ENCODE measurements at regions not wholly inside any gene's neighbourhood (a gene's known extent, or its start where the extent isn't known, plus 50 kb on each side); places are given as distances from the start of the nearest gene placed in this dataset.

GRCh38 chr11:115663790-115664189 lies 159.6 kb upstream of the CADM1 start:
- no peak overlapping the region for H3K27ac ChIP-seq (ENCODE audit: low read length)
- H3K36me3 ChIP-seq (ENCODE audit: control insufficient read depth, insufficient read depth, low read length) = no peaks in the 10 kb centered on the region
- WGBS (ENCODE audit: insufficient coverage, low lambda C conversion rate) = 100% methylated on average over 1 of the region's 6 CpGs
- peaks cover 37% of the 10 kb centered on the region for H3K27me3 ChIP-seq (ENCODE audit: control insufficient read depth, insufficient read depth, low read length)
- no peaks in the 10 kb centered on the region for H3K9me3 ChIP-seq (ENCODE audit: control insufficient read depth, low read depth, low read length)
- H3K4me1 ChIP-seq (ENCODE audit: control insufficient read depth, insufficient read depth, low read length) = no peaks in the 10 kb centered on the region
- no peak for DNase-seq
- H3K4me3 ChIP-seq (ENCODE audit: low read length) = no peak overlapping the region

GRCh38 chr11:115660030-115660805 lies 156.0 kb upstream of the CADM1 start:
- Histone ChIP-seq H3K4me3 (ENCODE audit: low read length) (no peak overlapping the region), H3K27ac (ENCODE audit: low read length) (no peak overlapping the region), H3K9me3 (ENCODE audit: control insufficient read depth, low read depth, low read length) (no peaks in the 10 kb centered on the region), H3K4me1 (ENCODE audit: control insufficient read depth, insufficient read depth, low read length) (no peaks in the 10 kb centered on the region), H3K27me3 (ENCODE audit: control insufficient read depth, insufficient read depth, low read length) (peaks cover 58% of the 10 kb centered on the region), H3K36me3 (ENCODE audit: control insufficient read depth, insufficient read depth, low read length) (no peaks in the 10 kb centered on the region)
- DNase-seq = peak in 1 of 2 donors; percentile 8
- WGBS (ENCODE audit: insufficient coverage, low lambda C conversion rate) = no CpG with 5 or more reads among the region's 30 CpGs

- WGBS (ENCODE audit: insufficient coverage, low lambda C conversion rate) = no CpG with 5 or more reads among the region's 60 CpGs
- Histone ChIP-seq H3K9me3 (ENCODE audit: control insufficient read depth, low read depth, low read length) (no peaks in the 10 kb centered on the region), H3K36me3 (ENCODE audit: control insufficient read depth, insufficient read depth, low read length) (no peaks in the 10 kb centered on the region), H3K27me3 (ENCODE audit: control insufficient read depth, insufficient read depth, low read length) (peaks cover 56% of the 10 kb centered on the region), H3K27ac (ENCODE audit: low read length) (no peak overlapping the region), H3K4me1 (ENCODE audit: control insufficient read depth, insufficient read depth, low read length) (no peaks in the 10 kb centered on the region), H3K4me3 (ENCODE audit: low read length) (peak overlapping the region; percentile 24)
- peak in 1 of 2 donors; percentile 38 for DNase-seq
Observed at GRCh38 chr11:115659061-115659963, 155.1 kb upstream of the CADM1 start.

- Histone ChIP-seq H3K27me3 (ENCODE audit: control insufficient read depth, insufficient read depth, low read length) (peaks cover 56% of the 10 kb centered on the region), H3K9me3 (ENCODE audit: control insufficient read depth, low read depth, low read length) (no peaks in the 10 kb centered on the region), H3K4me1 (ENCODE audit: control insufficient read depth, insufficient read depth, low read length) (no peaks in the 10 kb centered on the region), H3K36me3 (ENCODE audit: control insufficient read depth, insufficient read depth, low read length) (no peaks in the 10 kb centered on the region), H3K27ac (ENCODE audit: low read length) (no peak overlapping the region), H3K4me3 (ENCODE audit: low read length) (no peak overlapping the region)
- no CpG with 5 or more reads among the region's 4 CpGs for WGBS (ENCODE audit: insufficient coverage, low lambda C conversion rate)
- no peak for DNase-seq
Observed at GRCh38 chr11:115657586-115657985, 153.4 kb upstream of the CADM1 start.

GRCh38 chr11:115656669-115657068 lies 152.5 kb upstream of the CADM1 start:
- Histone ChIP-seq H3K27ac (ENCODE audit: low read length) (no peak overlapping the region), H3K4me3 (ENCODE audit: low read length) (no peak overlapping the region), H3K36me3 (ENCODE audit: control insufficient read depth, insufficient read depth, low read length) (no peaks in the 10 kb centered on the region), H3K27me3 (ENCODE audit: control insufficient read depth, insufficient read depth, low read length) (peaks cover 53% of the 10 kb centered on the region), H3K4me1 (ENCODE audit: control insufficient read depth, insufficient read depth, low read length) (no peaks in the 10 kb centered on the region), H3K9me3 (ENCODE audit: control insufficient read depth, low read depth, low read length) (no peaks in the 10 kb centered on the region)
- WGBS (ENCODE audit: insufficient coverage, low lambda C conversion rate) = no CpG with 5 or more reads among the region's 6 CpGs
- DNase-seq = peak in 1 of 2 donors; percentile 49

- no peaks in the 10 kb centered on the region for H3K36me3 ChIP-seq (ENCODE audit: control insufficient read depth, insufficient read depth, low read length)
- H3K27me3 ChIP-seq (ENCODE audit: control insufficient read depth, insufficient read depth, low read length) = peaks cover 52% of the 10 kb centered on the region
- no peaks in the 10 kb centered on the region for H3K9me3 ChIP-seq (ENCODE audit: control insufficient read depth, low read depth, low read length)
- H3K4me3 ChIP-seq (ENCODE audit: low read length) = no peak overlapping the region
- no peak for DNase-seq
- H3K27ac ChIP-seq (ENCODE audit: low read length) = no peak overlapping the region
- H3K4me1 ChIP-seq (ENCODE audit: control insufficient read depth, insufficient read depth, low read length) = no peaks in the 10 kb centered on the region
Observed at GRCh38 chr11:115656041-115656440, 151.8 kb upstream of the CADM1 start.

GRCh38 chr11:115654792-115655191 lies 150.6 kb upstream of the CADM1 start:
- peaks cover 45% of the 10 kb centered on the region for H3K27me3 ChIP-seq (ENCODE audit: control insufficient read depth, insufficient read depth, low read length)
- 100% methylated on average over 3 of the region's 4 CpGs for WGBS (ENCODE audit: insufficient coverage, low lambda C conversion rate)

GRCh38 chr11:115653926-115654325 lies 149.7 kb upstream of the CADM1 start:
- Histone ChIP-seq H3K4me3 (ENCODE audit: low read length) (no peak overlapping the region), H3K9me3 (ENCODE audit: control insufficient read depth, low read depth, low read length) (no peaks in the 10 kb centered on the region), H3K36me3 (ENCODE audit: control insufficient read depth, insufficient read depth, low read length) (no peaks in the 10 kb centered on the region), H3K27ac (ENCODE audit: low read length) (no peak overlapping the region), H3K4me1 (ENCODE audit: control insufficient read depth, insufficient read depth, low read length) (no peaks in the 10 kb centered on the region), H3K27me3 (ENCODE audit: control insufficient read depth, insufficient read depth, low read length) (peaks cover 36% of the 10 kb centered on the region)
- DNase-seq = no peak
- WGBS (ENCODE audit: insufficient coverage, low lambda C conversion rate) = 40% methylated on average over 1 of the region's 13 CpGs

More at GRCh38 chr11:115654792-115655191, 150.6 kb upstream of the CADM1 start:
- no peaks in the 10 kb centered on the region for H3K9me3 ChIP-seq (ENCODE audit: control insufficient read depth, low read depth, low read length)
- no peak overlapping the region for H3K4me3 ChIP-seq (ENCODE audit: low read length)
- H3K4me1 ChIP-seq (ENCODE audit: control insufficient read depth, insufficient read depth, low read length) = no peaks in the 10 kb centered on the region
- no peak for DNase-seq
- H3K27ac ChIP-seq (ENCODE audit: low read length) = no peak overlapping the region
- H3K36me3 ChIP-seq (ENCODE audit: control insufficient read depth, insufficient read depth, low read length) = no peaks in the 10 kb centered on the region

GRCh38 chr11:115653076-115653475 lies 148.9 kb upstream of the CADM1 start:
- DNase-seq = no peak
- no peaks in the 10 kb centered on the region for H3K36me3 ChIP-seq (ENCODE audit: control insufficient read depth, insufficient read depth, low read length)
- H3K9me3 ChIP-seq (ENCODE audit: control insufficient read depth, low read depth, low read length) = no peaks in the 10 kb centered on the region
- no peaks in the 10 kb centered on the region for H3K4me1 ChIP-seq (ENCODE audit: control insufficient read depth, insufficient read depth, low read length)
- H3K27ac ChIP-seq (ENCODE audit: low read length) = no peak overlapping the region
- WGBS (ENCODE audit: insufficient coverage, low lambda C conversion rate) = 100% methylated on average over 1 of the region's 1 CpG
- H3K4me3 ChIP-seq (ENCODE audit: low read length) = no peak overlapping the region
- peaks cover 31% of the 10 kb centered on the region for H3K27me3 ChIP-seq (ENCODE audit: control insufficient read depth, insufficient read depth, low read length)

GRCh38 chr11:115652496-115652895 lies 148.3 kb upstream of the CADM1 start:
- no peaks in the 10 kb centered on the region for H3K36me3 ChIP-seq (ENCODE audit: control insufficient read depth, insufficient read depth, low read length)
- H3K9me3 ChIP-seq (ENCODE audit: control insufficient read depth, low read depth, low read length) = no peaks in the 10 kb centered on the region
- no CpG with 5 or more reads among the region's 8 CpGs for WGBS (ENCODE audit: insufficient coverage, low lambda C conversion rate)
- H3K4me1 ChIP-seq (ENCODE audit: control insufficient read depth, insufficient read depth, low read length) = no peaks in the 10 kb centered on the region
- no peak for DNase-seq
- no peak overlapping the region for H3K4me3 ChIP-seq (ENCODE audit: low read length)
- H3K27me3 ChIP-seq (ENCODE audit: control insufficient read depth, insufficient read depth, low read length) = peaks cover 30% of the 10 kb centered on the region
- H3K27ac ChIP-seq (ENCODE audit: low read length) = no peak overlapping the region

Measured in large intestine (tissue), 3 donors.